ENCODE measurements at regions not wholly inside any gene's neighbourhood (a gene's known extent, or its start where the extent isn't known, plus 50 kb on each side); places are given as distances from the start of the nearest gene placed in this dataset.

GRCh38 chrX:42505016-42505415, 272.9 kb downstream of the PPP1R2C start:
- no peak for DNase-seq

GRCh38 chrX:42499620-42500019, 278.3 kb downstream of the PPP1R2C start:
- DNase-seq, result no peak

- DNase-seq, result no peak
Measured at GRCh38 chrX:42497356-42497755, 280.6 kb downstream of the PPP1R2C start.

DNA sequence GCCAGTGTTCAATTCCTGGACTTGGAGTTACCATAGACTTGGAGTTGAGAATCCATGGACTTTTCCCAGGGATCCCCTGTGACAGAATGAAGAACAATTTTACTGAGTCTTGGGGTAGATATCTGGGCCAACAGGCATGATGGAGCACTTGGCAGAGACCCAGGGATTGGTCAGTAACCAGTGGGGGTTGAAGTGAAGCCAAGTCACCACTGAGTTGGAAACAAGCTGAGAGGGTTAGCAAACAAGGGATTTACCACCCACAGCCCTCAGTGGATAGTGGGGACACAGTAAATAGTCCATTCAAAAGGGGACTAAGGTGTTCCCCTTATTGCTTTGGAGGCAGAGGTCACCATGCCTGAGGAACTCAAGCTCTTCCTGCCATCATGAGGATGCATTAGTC, 281.7 kb downstream of the PPP1R2C start:
- DNase-seq, result no peak

DNA sequence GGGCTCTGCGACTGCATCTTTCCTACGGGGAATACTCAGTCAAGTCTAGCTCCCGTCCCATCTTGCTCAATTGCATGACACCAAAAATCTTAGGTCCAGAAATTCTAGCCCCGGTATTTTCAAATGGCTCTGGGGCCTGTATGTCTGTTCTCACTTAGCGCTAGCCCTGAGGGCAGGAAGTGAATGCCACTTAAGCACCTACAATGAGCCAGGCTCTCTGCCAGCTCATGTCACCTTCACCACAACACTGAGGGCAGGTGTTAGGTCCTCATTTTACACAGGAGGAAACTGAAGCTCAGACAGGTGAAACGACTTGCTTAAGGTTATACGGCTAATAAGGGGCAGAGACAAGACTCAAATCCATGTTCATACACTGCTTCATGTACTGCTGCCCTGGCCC, 282.8 kb downstream of the PPP1R2C start:
- no peak for DNase-seq

DNA sequence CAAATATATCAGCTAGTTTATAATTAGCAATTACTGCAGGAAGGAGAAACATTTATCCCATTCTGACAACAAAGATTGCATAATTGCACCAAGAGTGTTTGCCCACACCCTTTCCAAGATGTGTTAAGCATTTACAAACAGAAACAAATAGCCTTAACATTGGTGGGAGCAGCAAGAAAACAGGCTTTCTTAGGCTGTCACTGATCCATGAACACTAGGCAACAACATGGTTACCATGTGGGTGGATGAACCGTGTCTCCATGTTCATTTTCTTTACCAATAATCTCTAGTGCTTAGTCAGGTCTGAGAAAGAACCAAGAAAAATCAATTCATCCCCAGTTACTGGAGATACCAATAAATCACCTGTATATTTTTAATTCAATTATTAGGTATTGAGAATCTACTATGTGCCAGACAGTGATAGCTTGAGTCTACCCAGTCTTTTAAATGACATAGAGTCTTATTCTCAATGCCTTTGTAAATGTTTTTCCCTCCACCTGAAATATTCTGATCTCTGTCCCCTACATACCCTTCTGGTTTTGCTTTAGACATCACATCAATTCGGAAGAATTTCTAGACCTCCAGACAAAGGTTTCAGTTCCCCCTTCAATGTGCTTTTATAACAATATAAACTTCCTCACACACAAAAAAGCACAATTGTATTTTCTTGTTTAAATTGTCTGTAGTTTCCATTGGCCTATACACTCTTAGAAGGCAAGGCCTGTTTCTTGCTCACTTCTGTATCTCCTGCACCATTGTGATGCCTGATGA, 286.6 kb downstream of the PPP1R2C start:
- DNase-seq, result no peak

- DNase-seq, result no peak
Measured at GRCh38 chrX:42490111-42490510, 287.9 kb downstream of the PPP1R2C start.

DNA sequence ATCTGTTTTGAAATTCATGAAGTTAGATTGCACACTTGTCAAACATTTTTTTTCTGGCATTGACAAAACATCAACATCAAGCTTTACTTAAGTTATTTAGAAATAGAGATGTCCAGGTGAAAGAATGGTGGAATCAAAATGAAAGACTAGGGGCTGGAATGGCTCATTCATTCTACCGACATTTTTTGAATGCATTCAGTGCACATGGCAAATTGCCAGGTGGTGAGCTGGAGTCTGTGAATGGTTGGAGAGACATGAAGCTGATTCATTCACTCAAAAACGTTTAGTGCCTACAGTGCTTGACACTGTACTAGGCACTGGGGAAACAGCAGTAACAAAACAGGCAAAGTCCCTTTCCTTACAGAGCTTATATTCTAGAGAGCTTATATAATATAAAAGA, 292.4 kb downstream of the PPP1R2C start:
- DNase-seq, result no peak

DNA sequence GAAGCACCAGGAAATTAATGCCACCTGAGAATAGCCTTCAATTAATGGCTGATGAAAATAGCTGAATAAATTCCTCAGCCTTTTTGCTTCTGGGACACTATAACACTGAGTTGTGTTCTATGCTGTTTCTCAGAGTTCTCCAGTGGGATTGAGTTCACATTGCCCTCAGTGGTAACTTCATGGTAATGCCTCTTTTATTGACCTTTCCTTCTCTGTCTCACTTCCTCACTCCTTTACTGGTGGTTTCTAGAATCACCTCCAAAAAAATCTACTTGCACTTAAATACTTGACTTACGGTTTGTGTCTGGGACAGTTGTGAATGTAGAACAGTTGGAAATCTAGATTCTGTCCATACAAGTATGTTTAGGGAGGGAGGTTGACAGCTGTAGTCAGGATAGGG, 293.7 kb downstream of the PPP1R2C start:
- no peak for DNase-seq

DNA sequence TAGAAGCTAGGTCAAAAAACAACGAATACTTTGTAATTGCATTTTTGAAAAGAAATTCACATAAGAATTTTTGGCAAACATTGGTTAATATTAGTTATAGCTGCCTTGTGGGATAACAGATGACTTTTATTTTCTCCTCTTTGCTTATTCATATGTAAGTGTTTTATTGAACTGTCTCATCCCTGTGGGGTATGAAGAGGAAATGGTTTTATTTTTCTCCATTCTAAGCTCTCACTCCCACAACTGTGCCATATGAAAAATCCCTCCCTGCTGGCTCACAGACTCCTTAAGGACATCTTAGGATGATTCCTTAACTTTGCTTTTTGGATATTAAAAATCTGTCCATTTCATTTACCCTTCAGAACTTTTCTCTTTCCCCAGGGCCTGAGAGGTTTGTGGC, 300.6 kb downstream of the PPP1R2C start:
- no peak for DNase-seq

DNA sequence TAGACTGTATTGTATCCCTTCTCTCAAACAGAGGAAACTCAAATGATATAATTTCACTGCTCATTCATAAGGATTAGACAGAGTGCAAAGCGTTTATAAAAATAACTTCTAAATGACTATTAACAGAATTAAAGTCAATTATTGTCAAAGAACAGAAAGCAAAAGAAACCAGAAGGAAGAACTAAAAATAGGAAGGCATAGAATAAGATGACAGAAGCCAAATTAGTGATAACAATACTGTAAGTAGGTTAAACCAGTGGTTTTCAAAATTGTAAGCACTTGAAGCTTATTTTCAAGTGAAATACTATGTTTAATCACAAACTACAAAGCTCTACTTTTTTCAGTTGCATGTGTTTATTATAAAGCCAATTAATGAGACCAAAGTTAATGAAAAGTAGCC, 305.2 kb downstream of the PPP1R2C start:
- no peak for DNase-seq

DNA sequence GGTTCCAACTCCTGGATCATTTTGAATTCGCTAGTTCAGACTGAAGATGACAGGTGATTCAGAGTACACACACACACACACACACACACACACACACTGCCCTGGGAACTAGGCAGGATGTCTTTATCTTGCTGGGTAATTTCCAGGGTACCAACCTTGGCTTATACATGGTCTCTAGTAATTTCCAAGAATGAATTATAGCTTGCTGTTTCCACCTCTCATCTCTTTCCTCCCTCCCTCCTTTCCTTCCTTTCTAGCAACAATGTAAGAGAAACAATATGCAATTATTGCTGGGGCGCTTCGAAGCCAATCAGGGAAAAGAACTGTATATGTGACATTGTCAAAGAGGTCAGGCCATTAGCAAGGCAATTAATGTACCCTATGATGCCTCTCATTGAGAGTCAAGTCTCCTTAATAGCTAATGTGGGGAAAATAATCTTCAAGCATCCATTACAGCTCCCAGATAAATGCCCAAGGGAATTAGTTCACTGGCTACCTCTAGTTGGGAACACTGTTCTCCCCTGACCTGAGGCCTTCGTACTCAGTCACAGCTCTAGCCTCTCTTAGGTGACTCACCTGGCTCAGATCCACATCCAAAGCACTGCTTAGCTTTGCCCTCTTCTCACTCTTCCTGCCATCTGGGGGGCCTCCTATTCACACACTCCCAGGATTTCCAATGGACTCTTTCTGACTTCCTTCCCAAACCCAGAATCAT, 311.5 kb downstream of the PPP1R2C start:
- no peak for DNase-seq

DNA sequence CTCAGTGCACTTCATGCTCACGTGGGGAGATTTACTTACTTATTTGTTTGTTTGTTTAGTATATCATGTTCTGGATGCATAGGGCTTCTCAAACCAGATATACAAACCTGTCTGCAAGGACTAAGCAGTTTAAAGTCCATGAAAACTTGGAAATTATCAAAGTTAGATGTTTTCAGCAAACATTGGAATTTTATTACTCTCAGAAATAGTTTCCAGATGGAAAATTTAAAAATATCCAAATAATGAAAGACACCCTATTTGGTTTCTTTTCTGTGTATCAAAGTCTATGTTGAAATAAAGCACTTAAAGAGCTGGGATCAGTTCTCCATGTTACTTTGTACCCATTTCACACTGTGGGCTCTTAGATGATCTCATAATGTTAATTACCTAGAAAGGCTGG, 312.1 kb downstream of the PPP1R2C start:
- no peak for DNase-seq

DNA sequence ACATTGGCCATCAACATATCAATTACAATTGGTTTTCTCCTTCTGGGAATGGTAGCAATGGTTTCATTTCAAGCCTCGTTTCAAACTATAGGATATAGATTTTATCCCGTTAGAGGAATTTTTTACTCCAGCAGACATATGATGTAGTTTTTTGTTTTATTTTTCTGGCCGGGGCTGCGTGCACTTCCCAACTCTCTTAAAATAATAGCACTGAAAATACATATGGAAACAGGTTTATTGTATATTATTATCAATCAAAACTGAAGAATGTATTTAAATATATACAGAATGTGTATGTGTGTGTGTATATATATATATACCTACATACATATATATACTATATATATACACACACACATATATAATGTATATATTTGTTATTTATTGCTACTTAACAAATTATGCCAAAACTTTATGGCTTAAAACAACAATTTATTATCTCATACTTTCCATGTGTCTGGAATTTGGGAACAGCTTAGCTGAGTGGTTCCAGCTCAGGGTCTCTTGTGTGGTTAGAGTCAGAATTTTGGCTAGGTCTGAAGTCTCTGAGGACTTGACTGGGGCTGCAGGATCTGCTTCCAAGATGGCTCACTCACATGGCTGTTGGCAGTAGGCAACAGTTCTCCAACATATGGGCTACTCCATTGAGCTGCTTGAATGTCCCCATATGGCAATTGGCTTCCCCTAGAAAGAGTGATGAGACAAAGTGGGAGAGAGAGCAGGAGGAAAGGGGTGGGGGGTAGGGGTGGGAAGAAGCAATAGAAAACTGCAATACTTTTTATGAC, 314.1 kb downstream of the PPP1R2C start:
- no peak for DNase-seq

DNA sequence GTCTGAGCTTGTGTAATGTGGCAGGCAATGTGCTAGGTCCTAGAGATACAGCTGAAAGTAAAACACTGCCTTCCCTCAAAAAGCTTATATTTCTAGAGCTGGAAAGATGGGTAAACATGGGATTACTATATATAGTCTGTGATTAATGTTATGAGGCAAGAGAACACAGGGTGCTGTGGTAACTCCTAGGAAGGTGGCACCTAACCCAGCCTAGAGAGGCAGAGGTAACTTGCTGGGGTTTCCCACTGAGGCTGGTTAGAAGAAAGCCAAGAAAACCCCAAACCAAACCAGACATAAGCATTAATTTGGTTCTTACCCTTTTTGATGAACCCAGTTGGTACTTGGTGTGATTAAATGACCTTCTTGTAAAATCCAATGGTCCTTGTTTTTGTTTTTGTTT, 315.0 kb downstream of the PPP1R2C start:
- DNase-seq, result no peak

DNA sequence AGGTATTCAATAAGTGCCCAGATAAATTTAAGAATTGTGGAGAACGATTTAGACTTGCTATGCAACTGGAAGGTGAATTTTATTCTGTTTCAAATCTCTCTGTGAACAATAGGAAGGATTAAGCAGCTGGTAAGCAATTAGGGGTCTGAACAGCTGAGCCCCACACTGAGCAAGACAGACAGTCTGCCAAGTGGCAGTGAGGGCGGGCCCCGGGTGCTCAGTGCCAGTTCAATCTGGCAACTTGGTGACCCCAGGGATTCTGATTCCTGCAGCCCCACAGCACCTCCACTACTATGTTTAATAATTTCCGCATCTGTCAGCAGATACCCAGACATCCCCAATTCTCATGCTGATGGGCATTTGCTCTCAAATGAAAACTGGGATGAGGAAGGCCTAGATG, 317.3 kb downstream of the PPP1R2C start:
- no peak for DNase-seq

DNA sequence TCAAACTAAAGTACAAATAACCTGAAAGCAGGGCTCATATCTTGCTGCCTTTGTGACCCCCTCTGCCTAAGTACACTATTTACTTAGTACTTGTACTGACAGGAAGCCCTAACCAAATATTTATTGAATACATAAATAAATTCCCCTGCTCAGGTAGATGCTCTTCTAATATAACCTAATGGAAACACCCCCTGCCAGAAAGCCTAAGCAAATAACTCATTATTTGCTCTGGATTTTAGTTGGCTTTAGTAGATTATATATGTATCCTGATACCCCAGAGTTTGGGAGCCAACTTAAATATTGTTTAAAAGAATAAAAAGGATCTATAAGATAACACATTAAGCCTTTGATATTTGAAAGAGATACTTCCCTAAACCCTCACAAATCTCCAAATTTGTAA, 318.2 kb downstream of the PPP1R2C start:
- DNase-seq, result no peak

- no peak for DNase-seq
Measured at GRCh38 chrX:42456176-42456700, 321.7 kb downstream of the PPP1R2C start.

- DNase-seq, result no peak
Measured at GRCh38 chrX:42450228-42450627, 327.7 kb downstream of the PPP1R2C start.

- DNase-seq, result no peak
Measured at GRCh38 chrX:42443267-42443666, 334.7 kb downstream of the PPP1R2C start.

DNA sequence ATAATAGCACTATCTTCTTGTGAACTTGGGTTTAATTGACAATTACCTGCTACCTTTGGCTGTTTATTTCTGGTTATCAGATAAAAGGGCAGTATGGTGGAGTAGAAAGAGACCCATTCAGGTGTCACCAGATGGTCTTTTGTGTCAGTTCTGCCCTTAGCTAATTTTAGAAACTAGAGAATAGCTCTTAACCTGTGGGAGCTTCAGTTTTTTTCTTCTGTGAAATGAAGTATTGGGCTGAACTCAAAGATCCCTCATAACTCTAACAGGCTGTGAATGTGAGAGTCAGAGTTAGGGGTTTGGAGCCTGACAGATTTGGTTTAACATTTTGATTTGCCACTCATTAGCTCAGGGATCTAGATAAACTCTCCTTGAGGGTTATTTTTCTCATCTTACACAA, 335.2 kb downstream of the PPP1R2C start:
- DNase-seq, result no peak

- DNase-seq, result no peak
Measured at GRCh38 chrX:42437211-42437610, 340.8 kb downstream of the PPP1R2C start.

GRCh38 chrX:42434458-42435166, 343.4 kb downstream of the PPP1R2C start:
- DNase-seq, result no peak
